ENCODE measurements at regions not wholly inside any gene's neighbourhood (a gene's known extent, or its start where the extent isn't known, plus 50 kb on each side); places are given as distances from the start of the nearest gene placed in this dataset.

GRCh38 chr12:58369576-58369975 is 428.2 kb downstream of the ATP23 start:
- H3K27me3 Mint-ChIP-seq: no peaks in the 10 kb centered on the region
- no peak overlapping the region for H3K27ac Mint-ChIP-seq
- H3K36me3 Mint-ChIP-seq: no peaks in the 10 kb centered on the region
- no peaks in the 10 kb centered on the region for H3K4me1 Mint-ChIP-seq
- no peak for DNase-seq
- no peak overlapping the region for H3K4me3 Mint-ChIP-seq
- H3K9me3 Mint-ChIP-seq: no peaks in the 10 kb centered on the region

DNA sequence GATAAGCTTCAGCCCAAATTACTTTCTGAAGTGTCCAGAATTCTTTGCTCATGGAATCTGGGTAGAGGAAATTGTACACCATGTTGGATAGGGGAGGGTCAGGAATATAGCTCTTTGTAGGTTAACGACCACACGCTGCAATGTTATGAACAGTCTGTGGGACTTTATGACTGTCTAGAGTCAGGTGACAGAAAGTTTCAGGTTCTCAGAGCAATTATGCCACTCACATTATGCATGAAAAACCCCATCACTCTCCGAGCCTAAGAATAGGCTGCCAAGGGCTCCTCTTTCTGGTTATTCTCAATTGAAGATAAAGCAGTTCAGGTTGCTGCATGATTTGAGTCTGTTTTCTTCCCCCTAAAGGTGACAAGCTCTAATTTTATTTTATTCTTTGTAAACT is 430.9 kb downstream of the ATP23 start:
- H3K4me1 Mint-ChIP-seq: no peaks in the 10 kb centered on the region
- DNase-seq: no peak

DNA sequence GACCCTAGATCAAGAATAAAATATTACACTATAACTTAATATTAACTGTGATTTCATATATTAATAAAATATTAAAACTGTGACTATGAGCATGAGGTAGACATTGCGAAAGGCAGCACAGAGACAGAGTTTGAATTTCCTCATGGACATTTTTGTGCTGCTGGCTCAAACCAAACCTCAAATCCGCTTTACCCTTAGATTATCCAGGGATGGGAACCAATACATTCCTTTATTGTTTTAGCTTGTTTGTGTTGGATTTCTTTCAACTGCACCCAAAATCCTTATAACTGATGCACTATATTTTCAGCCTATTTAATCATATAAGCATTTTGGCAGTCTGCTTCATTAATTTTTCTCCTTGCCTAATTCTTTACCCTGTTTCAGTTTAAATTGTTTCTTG is 436.7 kb downstream of the ATP23 start:
- no peaks in the 10 kb centered on the region for H3K36me3 Mint-ChIP-seq
- no peaks in the 10 kb centered on the region for H3K9me3 Mint-ChIP-seq
- H3K4me3 Mint-ChIP-seq: no peak overlapping the region
- no peaks in the 10 kb centered on the region for H3K4me1 Mint-ChIP-seq
- no peak overlapping the region for H3K27ac Mint-ChIP-seq
- no peak for DNase-seq
- H3K27me3 Mint-ChIP-seq: peaks cover 5% of the 10 kb centered on the region

More for the DNA sequence above, 430.9 kb downstream of the ATP23 start:
- H3K36me3 Mint-ChIP-seq: no peaks in the 10 kb centered on the region
- H3K4me3 Mint-ChIP-seq: no peak overlapping the region
- no peak overlapping the region for H3K27ac Mint-ChIP-seq
- peaks cover 3% of the 10 kb centered on the region for H3K27me3 Mint-ChIP-seq
- no peaks in the 10 kb centered on the region for H3K9me3 Mint-ChIP-seq

DNA sequence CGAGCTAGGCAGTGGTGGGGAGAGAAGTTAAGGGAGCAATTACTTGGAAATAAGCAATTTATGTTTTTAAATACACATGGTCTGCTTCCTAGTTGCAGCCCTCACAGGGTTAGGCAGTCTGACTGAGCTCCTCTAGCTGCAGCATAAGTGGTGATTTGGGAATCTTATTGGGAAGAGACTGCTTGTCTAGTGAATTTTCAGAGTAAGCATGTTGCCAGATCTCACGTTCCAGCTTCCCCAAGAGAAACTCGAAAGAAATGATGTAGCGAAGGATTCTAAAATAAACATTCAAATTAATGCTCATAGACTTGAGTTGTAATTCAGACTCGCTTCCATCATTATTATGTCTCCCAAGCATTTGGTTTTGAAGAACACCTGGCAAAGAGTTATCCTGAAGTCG is 440.2 kb downstream of the ATP23 start:
- peaks cover 23% of the 10 kb centered on the region for H3K27me3 Mint-ChIP-seq
- no peaks in the 10 kb centered on the region for H3K9me3 Mint-ChIP-seq
- no peaks in the 10 kb centered on the region for H3K36me3 Mint-ChIP-seq
- no peak for DNase-seq
- no peak overlapping the region for H3K27ac Mint-ChIP-seq
- no peaks in the 10 kb centered on the region for H3K4me1 Mint-ChIP-seq
- no peak overlapping the region for H3K4me3 Mint-ChIP-seq

- H3K27ac Mint-ChIP-seq: no peak overlapping the region
- H3K27me3 Mint-ChIP-seq: peaks cover 17% of the 10 kb centered on the region
- DNase-seq: no peak
- H3K9me3 Mint-ChIP-seq: no peaks in the 10 kb centered on the region
- no peaks in the 10 kb centered on the region for H3K4me1 Mint-ChIP-seq
- H3K4me3 Mint-ChIP-seq: no peak overlapping the region
- H3K36me3 Mint-ChIP-seq: no peaks in the 10 kb centered on the region
Observed at GRCh38 chr12:58384196-58384595, 442.8 kb downstream of the ATP23 start.

GRCh38 chr12:58386136-58386535 is 444.8 kb downstream of the ATP23 start:
- H3K27me3 Mint-ChIP-seq: peaks cover 17% of the 10 kb centered on the region
- H3K27ac Mint-ChIP-seq: no peak overlapping the region
- DNase-seq: no peak
- no peaks in the 10 kb centered on the region for H3K36me3 Mint-ChIP-seq
- no peaks in the 10 kb centered on the region for H3K4me1 Mint-ChIP-seq
- H3K4me3 Mint-ChIP-seq: no peak overlapping the region
- no peaks in the 10 kb centered on the region for H3K9me3 Mint-ChIP-seq

- DNase-seq: no peak
- H3K9me3 Mint-ChIP-seq: no peaks in the 10 kb centered on the region
- H3K4me1 Mint-ChIP-seq: no peaks in the 10 kb centered on the region
- H3K36me3 Mint-ChIP-seq: no peaks in the 10 kb centered on the region
- peaks cover 17% of the 10 kb centered on the region for H3K27me3 Mint-ChIP-seq
- no peak overlapping the region for H3K27ac Mint-ChIP-seq
- no peak overlapping the region for H3K4me3 Mint-ChIP-seq
Observed at GRCh38 chr12:58387199-58387598, 445.8 kb downstream of the ATP23 start.

DNA sequence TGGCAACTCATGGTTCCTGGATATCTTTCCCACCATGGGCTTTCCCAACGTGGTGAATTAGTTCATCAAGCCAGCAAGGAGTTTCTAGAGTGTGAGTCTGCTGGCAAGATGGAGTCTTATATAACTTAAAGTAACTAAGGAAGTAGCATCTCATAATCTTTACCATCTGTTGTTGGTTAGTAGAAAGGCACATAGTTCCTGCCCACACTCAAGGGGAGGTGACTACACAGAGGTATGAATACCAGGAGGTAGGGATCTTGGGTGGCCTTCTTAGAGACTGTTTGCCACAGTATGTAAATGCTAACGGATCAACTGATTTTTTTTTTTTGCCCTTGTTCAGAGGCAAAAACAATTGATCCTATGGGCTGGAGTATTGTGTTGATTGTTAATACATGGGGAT is 446.9 kb downstream of the ATP23 start:
- H3K9me3 Mint-ChIP-seq: no peaks in the 10 kb centered on the region
- H3K4me3 Mint-ChIP-seq: no peak overlapping the region
- no peak overlapping the region for H3K27ac Mint-ChIP-seq
- H3K4me1 Mint-ChIP-seq: no peaks in the 10 kb centered on the region
- peaks cover 16% of the 10 kb centered on the region for H3K27me3 Mint-ChIP-seq
- H3K36me3 Mint-ChIP-seq: no peaks in the 10 kb centered on the region
- no peak for DNase-seq

GRCh38 chr12:58393152-58393551 is 451.8 kb downstream of the ATP23 start:
- Mint-ChIP-seq H3K4me1 (no peaks in the 10 kb centered on the region), H3K4me3 (no peak overlapping the region), H3K27me3 (no peaks in the 10 kb centered on the region), H3K9me3 (no peaks in the 10 kb centered on the region), H3K27ac (no peak overlapping the region), H3K36me3 (no peaks in the 10 kb centered on the region)
- no peak for DNase-seq

DNA sequence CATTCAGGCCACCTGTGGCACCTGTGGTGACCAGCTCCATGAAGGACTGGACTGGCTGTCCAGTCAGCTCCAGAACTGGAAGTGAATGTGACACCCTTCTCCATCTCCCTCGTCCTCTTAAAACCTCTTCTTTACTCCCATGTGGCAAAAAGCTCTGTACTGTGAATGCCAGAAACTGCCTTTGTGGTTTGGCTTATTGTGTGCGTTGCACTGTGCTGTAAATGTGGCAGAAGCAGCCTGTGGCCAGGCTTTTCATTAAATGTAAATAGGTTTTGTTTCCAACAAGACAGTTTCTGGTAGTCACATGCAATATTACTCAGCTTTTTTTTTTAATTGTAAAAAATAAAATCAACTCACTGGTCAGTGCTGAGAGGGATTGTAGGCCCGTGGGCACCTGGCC is 453.7 kb downstream of the ATP23 start:
- Mint-ChIP-seq H3K27ac (no peak overlapping the region), H3K36me3 (no peaks in the 10 kb centered on the region), H3K27me3 (peaks cover 4% of the 10 kb centered on the region)

DNA sequence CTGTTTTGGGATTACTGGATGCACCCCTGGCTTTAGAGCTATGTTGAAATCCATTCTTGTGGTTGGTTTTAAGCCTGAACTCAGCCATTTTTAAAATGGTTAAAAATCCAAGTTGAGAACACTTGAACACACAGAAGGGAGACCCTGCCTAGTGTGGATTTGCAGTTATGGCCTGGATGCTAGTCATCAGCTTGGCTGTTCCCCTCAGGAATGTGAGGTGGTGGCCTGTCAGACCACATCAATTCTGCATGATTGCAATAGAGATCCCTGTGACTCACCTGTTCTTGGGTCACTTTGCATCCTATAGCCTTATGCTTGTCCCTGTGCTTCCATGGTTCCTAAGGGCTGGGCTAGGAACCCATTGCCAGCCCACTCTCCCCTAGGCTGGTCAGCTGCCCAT is 454.1 kb downstream of the ATP23 start:
- Mint-ChIP-seq H3K4me3 (no peak overlapping the region), H3K9me3 (peaks cover 3% of the 10 kb centered on the region), H3K36me3 (no peaks in the 10 kb centered on the region), H3K27ac (no peak overlapping the region), H3K27me3 (peaks cover 4% of the 10 kb centered on the region), H3K4me1 (no peaks in the 10 kb centered on the region)
- DNase-seq: no peak

More for the DNA sequence above, 453.7 kb downstream of the ATP23 start:
- H3K4me1 Mint-ChIP-seq: no peaks in the 10 kb centered on the region
- no peak overlapping the region for H3K4me3 Mint-ChIP-seq
- H3K9me3 Mint-ChIP-seq: peaks cover under 1% of the 10 kb centered on the region
- DNase-seq: no peak

DNA sequence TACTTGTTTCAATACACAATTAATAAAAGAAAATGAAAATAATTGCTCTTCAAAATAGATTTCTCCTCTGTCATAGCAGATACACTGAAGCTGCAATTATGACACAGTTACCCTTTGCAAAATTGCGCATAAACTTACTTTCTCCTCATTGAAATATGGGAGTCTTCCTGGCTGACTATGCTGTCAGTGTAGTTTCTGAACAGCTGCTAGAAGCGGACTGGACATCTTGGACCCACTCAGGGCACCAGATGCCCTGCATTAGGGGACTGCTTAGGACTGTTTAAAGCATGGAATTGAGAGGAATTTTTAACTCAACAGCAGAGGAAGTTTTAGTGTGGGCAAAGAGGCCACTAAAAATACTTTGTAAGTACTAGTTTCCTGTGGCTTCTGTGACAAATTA is 454.9 kb downstream of the ATP23 start:
- no peaks in the 10 kb centered on the region for H3K4me1 Mint-ChIP-seq
- peaks cover 3% of the 10 kb centered on the region for H3K9me3 Mint-ChIP-seq
- peaks cover 4% of the 10 kb centered on the region for H3K27me3 Mint-ChIP-seq
- H3K36me3 Mint-ChIP-seq: no peaks in the 10 kb centered on the region
- H3K4me3 Mint-ChIP-seq: no peak overlapping the region
- no peak for DNase-seq
- H3K27ac Mint-ChIP-seq: no peak overlapping the region

DNA sequence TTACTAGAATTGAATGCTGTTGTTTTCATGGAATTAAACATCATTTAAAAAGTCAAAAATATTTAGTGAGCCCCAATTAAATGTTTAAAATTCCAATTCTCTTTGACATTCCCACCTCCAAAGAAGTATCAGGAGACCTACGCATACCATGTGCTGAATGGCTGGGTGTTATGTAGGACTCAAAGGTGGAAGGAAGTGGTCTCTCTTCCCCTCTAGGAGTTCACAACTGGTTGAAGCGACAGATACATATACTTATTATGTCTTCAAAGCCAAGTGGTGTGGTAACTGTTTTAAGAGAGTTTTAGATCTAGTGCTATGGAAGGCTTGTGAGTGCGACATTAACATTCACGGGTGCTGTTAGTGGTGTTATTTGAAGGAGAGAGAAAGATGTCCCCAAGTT is 464.0 kb downstream of the ATP23 start:
- no peak for DNase-seq
- H3K4me3 Mint-ChIP-seq: no peak overlapping the region
- no peaks in the 10 kb centered on the region for H3K4me1 Mint-ChIP-seq
- H3K36me3 Mint-ChIP-seq: no peaks in the 10 kb centered on the region
- peaks cover 3% of the 10 kb centered on the region for H3K27me3 Mint-ChIP-seq
- H3K27ac Mint-ChIP-seq: no peak overlapping the region
- no peaks in the 10 kb centered on the region for H3K9me3 Mint-ChIP-seq

- no peaks in the 10 kb centered on the region for H3K4me1 Mint-ChIP-seq
- H3K9me3 Mint-ChIP-seq: no peaks in the 10 kb centered on the region
- no peak overlapping the region for H3K27ac Mint-ChIP-seq
- no peak for DNase-seq
- H3K36me3 Mint-ChIP-seq: no peaks in the 10 kb centered on the region
- peaks cover 7% of the 10 kb centered on the region for H3K27me3 Mint-ChIP-seq
- no peak overlapping the region for H3K4me3 Mint-ChIP-seq
Observed at GRCh38 chr12:58408516-58408915, 467.1 kb downstream of the ATP23 start.

- Mint-ChIP-seq H3K36me3 (no peaks in the 10 kb centered on the region), H3K27me3 (peaks cover 12% of the 10 kb centered on the region), H3K4me3 (no peak overlapping the region), H3K4me1 (no peaks in the 10 kb centered on the region), H3K9me3 (no peaks in the 10 kb centered on the region), H3K27ac (no peak overlapping the region)
- DNase-seq: no peak
Observed at GRCh38 chr12:58412461-58413060, 471.2 kb downstream of the ATP23 start.

GRCh38 chr12:58413794-58414193 is 472.4 kb downstream of the ATP23 start:
- H3K4me1 Mint-ChIP-seq: no peaks in the 10 kb centered on the region
- no peak overlapping the region for H3K27ac Mint-ChIP-seq
- no peaks in the 10 kb centered on the region for H3K36me3 Mint-ChIP-seq
- H3K4me3 Mint-ChIP-seq: no peak overlapping the region
- H3K27me3 Mint-ChIP-seq: peaks cover 12% of the 10 kb centered on the region
- no peak for DNase-seq
- H3K9me3 Mint-ChIP-seq: no peaks in the 10 kb centered on the region
